Fibroblast of the aortic adventitia (primary cell): ENCODE measurements at regions not wholly inside any gene's neighbourhood (a gene's known extent, or its start where the extent isn't known, plus 50 kb on each side); places are given as distances from the start of the nearest gene placed in this dataset.

Experiments used
- DNase-seq: peaks from one replicate; pipeline ENCODE4 v3.0.0-alpha.2; 2010; ENCODE audit warnings: low read depth
- H3K4me3 ChIP-seq: 2 replicates; pipeline ENCODE4 v1.5.1; 2011; ENCODE audit warnings: low read depth, mild to moderate bottlenecking, control low read depth, low read length, moderate library complexity
- CTCF ChIP-seq: IDR thresholded peaks from 2 replicates; pipeline ENCODE4 v1.5.1; 2011; ENCODE audit warnings: mild to moderate bottlenecking, low read length, control low read depth, inconsistent platforms; ENCODE audit not compliant: insufficient read depth

GRCh38 chr2:104584393-104584792, 269.5 kb upstream of the POU3F3 start:
- H3K4me3 ChIP-seq = no peak overlapping the region
- DNase-seq = no peak
- TF ChIP-seq CTCF = no peak

DNA sequence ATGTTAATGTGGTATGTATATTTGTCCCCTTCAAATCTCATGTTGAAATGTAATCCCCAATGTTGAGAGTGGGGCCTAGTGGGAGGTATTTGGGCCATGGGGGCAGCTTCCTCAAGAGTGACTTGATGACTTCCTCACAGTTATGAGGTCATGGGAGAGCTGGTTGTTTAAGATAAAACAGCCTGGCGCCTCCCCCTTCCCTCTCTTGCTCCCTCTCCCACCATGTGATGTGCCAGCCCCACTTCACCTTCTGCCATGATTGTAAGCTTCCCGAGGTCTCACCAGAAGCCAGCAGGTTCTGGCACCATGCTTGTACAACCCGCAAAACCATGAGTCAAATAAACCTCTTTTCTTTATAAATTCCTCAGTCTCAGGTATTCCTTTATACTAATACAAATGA, 258.3 kb upstream of the POU3F3 start:
- no peak for TF ChIP-seq CTCF
- no peak for DNase-seq
- H3K4me3 ChIP-seq = no peak overlapping the region

DNA sequence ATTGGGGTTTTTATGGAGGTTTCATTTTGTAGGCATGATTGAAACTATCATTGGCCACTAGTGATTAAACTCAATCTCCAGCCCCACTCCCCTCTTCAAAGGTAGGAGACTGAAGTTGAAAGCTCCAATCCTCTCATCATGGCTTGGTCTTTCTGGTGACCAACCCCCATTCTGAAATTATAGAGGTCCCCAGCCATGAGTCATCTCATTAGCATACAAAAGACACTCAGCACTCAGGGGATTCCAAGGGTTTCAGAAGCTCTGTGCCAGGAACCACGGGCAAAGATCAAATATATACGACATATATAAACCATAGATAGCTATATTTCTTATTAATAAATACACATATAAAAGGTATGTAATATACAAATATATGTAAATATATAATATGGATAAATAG, 256.0 kb upstream of the POU3F3 start:
- TF ChIP-seq CTCF = no peak
- H3K4me3 ChIP-seq = no peak overlapping the region
- DNase-seq = no peak

DNA sequence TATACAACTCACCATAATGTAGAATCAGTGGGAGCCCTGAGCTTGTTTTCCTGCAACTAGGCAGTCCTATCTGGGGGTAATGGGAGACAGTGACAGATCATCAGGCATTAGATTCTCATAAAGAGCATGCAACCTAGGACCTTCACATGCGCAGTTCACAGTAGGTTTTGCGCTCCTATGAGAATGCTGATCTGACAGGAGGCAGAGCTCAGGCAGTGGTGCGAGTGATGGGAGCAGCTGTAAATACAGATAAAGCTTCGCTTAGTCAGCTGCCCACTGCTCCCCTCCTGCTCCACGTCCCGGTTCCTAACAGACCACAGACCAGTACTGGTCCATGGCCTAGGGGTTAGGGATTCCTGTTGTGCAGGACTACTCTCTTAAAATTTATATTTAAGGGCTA, 255.3 kb upstream of the POU3F3 start:
- no peak for TF ChIP-seq CTCF
- no peak overlapping the region for H3K4me3 ChIP-seq
- no peak for DNase-seq

GRCh38 chr2:104599787-104600510, 254.0 kb upstream of the POU3F3 start:
- no peak overlapping the region for H3K4me3 ChIP-seq
- TF ChIP-seq CTCF = no peak
- DNase-seq = no peak

DNA sequence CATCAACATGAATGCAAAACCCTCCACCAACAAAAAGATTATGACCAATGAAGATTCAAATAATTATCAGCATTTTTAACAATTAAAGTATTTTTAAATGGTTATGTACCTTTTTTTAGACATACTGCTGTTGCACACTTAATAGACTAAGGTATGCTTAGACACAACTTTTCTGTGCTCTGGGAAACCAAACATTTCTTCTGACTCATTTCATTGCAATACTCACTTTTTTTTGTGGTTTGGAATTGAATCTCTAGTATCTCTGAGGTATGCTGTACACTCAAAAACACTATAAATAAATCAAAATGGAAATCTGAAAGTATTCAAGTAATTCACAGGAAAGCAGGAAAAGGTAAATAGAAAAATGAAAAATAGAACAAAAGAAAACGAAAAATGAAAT, 247.9 kb upstream of the POU3F3 start:
- no peak for TF ChIP-seq CTCF
- no peak overlapping the region for H3K4me3 ChIP-seq
- DNase-seq = no peak

DNA sequence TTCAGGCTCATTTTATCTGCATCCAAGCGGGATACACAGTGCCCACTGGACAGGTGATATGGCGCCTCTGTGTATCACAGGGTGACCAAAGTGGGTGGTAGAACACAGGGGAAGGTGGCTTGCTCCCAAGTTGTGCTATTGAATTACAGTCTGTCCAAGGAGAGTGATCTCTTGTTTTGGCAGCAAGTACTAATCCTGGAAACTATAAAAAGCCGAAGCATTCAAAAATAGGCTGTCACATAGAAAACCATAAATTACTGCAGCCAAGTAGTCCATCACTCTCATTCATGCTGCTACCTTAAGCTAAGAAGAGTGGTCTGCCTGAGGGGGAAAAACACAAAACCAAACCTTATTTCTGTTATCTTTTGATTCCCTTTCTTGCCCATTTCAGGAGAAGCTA, 237.1 kb upstream of the POU3F3 start:
- no peak overlapping the region for H3K4me3 ChIP-seq
- no peak for DNase-seq
- TF ChIP-seq CTCF = no peak
